ENCODE measurements at regions not wholly inside any gene's neighbourhood (a gene's known extent, or its start where the extent isn't known, plus 50 kb on each side); places are given as distances from the start of the nearest gene placed in this dataset.

DNA sequence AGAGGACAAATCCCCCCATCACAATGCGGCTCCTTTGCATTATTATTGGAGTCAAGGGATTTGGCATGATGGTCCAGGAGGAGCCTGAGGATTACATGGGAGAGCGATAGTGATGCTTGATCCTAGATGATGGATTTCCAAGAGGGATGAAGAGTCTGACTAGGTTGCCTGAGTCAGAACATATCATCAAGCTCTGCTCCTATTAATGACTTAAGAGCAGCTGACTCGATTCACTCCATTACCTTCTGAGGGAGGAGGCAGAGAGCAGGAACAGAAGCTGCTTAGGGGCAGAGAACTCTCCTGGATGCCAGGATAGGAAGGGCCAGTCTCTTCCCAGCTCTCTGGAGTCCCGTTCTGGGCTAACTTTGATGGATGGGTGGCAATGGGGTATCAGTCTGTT lies 54.0 kb upstream of the CISTR start:
- H3K4me1 ChIP-seq (ENCODE audit: insufficient read depth, low read length) = no peaks in the 10 kb centered on the region
- H3K18ac ChIP-seq (ENCODE audit: insufficient read length, low read depth, low read length) = no peak overlapping the region
- no peak overlapping the region for H4K8ac ChIP-seq (replicated peaks; ENCODE audit: insufficient read length, low read depth, low read length)
- no peak overlapping the region for H3K27ac ChIP-seq (ENCODE audit: insufficient read length, low read depth, low read length)
- H4K91ac ChIP-seq (ENCODE audit: insufficient read length, low read depth, low read length) = no peak overlapping the region
- no peak overlapping the region for H3K4me2 ChIP-seq (ENCODE audit: insufficient read depth, insufficient read length, low read length)
- H3K23me2 ChIP-seq (ENCODE audit: insufficient read length, low read depth, low read length, poor library complexity, severe bottlenecking) = no peaks in the 10 kb centered on the region
- H3K4ac ChIP-seq (ENCODE audit: low read depth, low read length) = no peak overlapping the region
- no peak overlapping the region for H2AK5ac ChIP-seq (ENCODE audit: insufficient read length, low read length)
- no peak overlapping the region for H2AFZ ChIP-seq (ENCODE audit: low read length)
- H2BK5ac ChIP-seq (ENCODE audit: insufficient read length, low read length) = no peak overlapping the region
- H3K9me3 ChIP-seq (ENCODE audit: control insufficient read depth, low read depth, low read length) = no peaks in the 10 kb centered on the region
- no peaks in the 10 kb centered on the region for H3K9me3 Mint-ChIP-seq
- H3K79me2 ChIP-seq (ENCODE audit: insufficient read depth, low read length) = no peaks in the 10 kb centered on the region
- H3K14ac ChIP-seq (ENCODE audit: insufficient read depth, low read length) = no peak overlapping the region
- no peak overlapping the region for H3T11ph ChIP-seq (ENCODE audit: low read length)
- H4K5ac ChIP-seq (ENCODE audit: insufficient read length, low read depth, low read length) = no peak overlapping the region
- no peaks in the 10 kb centered on the region for H3K27me3 ChIP-seq (ENCODE audit: insufficient read depth, low read length)
- H2BK15ac ChIP-seq (ENCODE audit: low read depth, low read length) = no peak overlapping the region
- DNase-seq = no peak
- H4K20me1 ChIP-seq (ENCODE audit: control insufficient read depth, insufficient read depth, insufficient read length) = no peaks in the 10 kb centered on the region
- H3K4me1 Mint-ChIP-seq = peaks cover 0 to 10% of the 10 kb centered on the region in 2 experiments; a peak in 3 of 4 replicates
- H3K9ac ChIP-seq (ENCODE audit: extremely low read depth, insufficient read length, low read length) = no peak overlapping the region
- H3K4me3 Mint-ChIP-seq = no peak overlapping the region
- no peaks in the 10 kb centered on the region for H3K36me3 Mint-ChIP-seq (ENCODE audit: insufficient read depth in 1 of 3, low read depth in 3 of 3)
- no peak overlapping the region for H2BK20ac ChIP-seq (ENCODE audit: low read depth, low read length, poor library complexity, severe bottlenecking)
- no peak overlapping the region for H3K56ac ChIP-seq (ENCODE audit: insufficient read length, low read depth, low read length)
- no CpG with 5 or more reads among the region's 4 CpGs for WGBS (ENCODE audit: extremely low coverage, insufficient read length, low lambda C conversion rate)
- H3K23ac ChIP-seq (ENCODE audit: insufficient read length, low read depth, low read length) = no peak overlapping the region
- TF ChIP-seq, protein P1, sequence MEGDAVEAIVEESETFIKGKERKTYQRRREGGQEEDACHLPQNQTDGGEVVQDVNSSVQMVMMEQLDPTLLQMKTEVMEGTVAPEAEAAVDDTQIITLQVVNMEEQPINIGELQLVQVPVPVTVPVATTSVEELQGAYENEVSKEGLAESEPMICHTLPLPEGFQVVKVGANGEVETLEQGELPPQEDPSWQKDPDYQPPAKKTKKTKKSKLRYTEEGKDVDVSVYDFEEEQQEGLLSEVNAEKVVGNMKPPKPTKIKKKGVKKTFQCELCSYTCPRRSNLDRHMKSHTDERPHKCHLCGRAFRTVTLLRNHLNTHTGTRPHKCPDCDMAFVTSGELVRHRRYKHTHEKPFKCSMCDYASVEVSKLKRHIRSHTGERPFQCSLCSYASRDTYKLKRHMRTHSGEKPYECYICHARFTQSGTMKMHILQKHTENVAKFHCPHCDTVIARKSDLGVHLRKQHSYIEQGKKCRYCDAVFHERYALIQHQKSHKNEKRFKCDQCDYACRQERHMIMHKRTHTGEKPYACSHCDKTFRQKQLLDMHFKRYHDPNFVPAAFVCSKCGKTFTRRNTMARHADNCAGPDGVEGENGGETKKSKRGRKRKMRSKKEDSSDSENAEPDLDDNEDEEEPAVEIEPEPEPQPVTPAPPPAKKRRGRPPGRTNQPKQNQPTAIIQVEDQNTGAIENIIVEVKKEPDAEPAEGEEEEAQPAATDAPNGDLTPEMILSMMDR (conservative IDR thresholded peaks at IDR 0.05) = no peak
- no peak overlapping the region for H2BK12ac ChIP-seq (ENCODE audit: insufficient read length, low read depth, low read length)
- peaks cover 51% of the 10 kb centered on the region for H3K27me3 Mint-ChIP-seq (ENCODE audit: low read depth)
- H2BK120ac ChIP-seq (ENCODE audit: low read depth, low read length, poor library complexity, severe bottlenecking) = no peak overlapping the region
- no peaks in the 10 kb centered on the region for H3K79me1 ChIP-seq (ENCODE audit: insufficient read depth, low read depth, low read length, poor library complexity, severe bottlenecking)
- H3K27ac Mint-ChIP-seq = no peak overlapping the region
